ENCODE measurements at regions not wholly inside any gene's neighbourhood (a gene's known extent, or its start where the extent isn't known, plus 50 kb on each side); places are given as distances from the start of the nearest gene placed in this dataset.

DNA sequence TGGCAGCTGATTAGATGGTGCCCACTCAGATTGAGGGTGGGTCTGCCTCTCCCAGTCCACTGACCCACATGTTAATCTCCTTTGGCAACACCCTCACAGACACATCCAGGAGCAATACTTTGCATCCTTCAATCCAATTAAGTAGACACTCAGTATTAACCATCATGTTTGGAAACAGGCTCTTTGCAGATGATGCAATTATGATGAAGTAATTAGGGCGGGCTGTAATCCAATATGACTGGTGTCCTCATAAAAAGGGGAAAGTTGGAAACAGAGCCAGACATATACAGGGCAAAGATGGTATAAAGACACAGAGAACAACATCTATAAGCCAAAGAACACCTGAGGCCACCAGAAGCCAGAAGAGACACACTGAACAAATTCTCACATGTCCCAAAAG is 658.6 kb downstream of the CCSER2 start:
- H3K36me3 ChIP-seq (ENCODE audit: insufficient read depth) = no peaks in the 10 kb centered on the region
- TF ChIP-seq STAT1 (IDR thresholded peaks at IDR 0.05; ENCODE audit: unreplicated experiment) (no peak), EZH2phosphoT487 (IDR thresholded peaks at IDR 0.05; ENCODE audit: unreplicated experiment) (no peak), NANOG (IDR thresholded peaks at IDR 0.05; ENCODE audit: borderline replicate concordance) (no peak), ZNF331 (CRISPR knock-in tag; IDR thresholded peaks at IDR 0.05; ENCODE audit: low read depth) (no peak), EZH2 (IDR thresholded peaks at IDR 0.05; ENCODE audit: low read depth, unreplicated experiment) (no peak), JUNB (IDR thresholded peaks at IDR 0.05; ENCODE audit: unreplicated experiment) (no peak), CREB1 (CRISPR knock-in tag; IDR thresholded peaks at IDR 0.05; ENCODE audit: low read depth) (no peak), POLR2AphosphoS5 (IDR thresholded peaks at IDR 0.05; ENCODE audit: low read depth) (no peak), ZNF114 (CRISPR knock-in tag; IDR thresholded peaks at IDR 0.05) (no peak)
- TF ChIP-seq, protein P1, sequence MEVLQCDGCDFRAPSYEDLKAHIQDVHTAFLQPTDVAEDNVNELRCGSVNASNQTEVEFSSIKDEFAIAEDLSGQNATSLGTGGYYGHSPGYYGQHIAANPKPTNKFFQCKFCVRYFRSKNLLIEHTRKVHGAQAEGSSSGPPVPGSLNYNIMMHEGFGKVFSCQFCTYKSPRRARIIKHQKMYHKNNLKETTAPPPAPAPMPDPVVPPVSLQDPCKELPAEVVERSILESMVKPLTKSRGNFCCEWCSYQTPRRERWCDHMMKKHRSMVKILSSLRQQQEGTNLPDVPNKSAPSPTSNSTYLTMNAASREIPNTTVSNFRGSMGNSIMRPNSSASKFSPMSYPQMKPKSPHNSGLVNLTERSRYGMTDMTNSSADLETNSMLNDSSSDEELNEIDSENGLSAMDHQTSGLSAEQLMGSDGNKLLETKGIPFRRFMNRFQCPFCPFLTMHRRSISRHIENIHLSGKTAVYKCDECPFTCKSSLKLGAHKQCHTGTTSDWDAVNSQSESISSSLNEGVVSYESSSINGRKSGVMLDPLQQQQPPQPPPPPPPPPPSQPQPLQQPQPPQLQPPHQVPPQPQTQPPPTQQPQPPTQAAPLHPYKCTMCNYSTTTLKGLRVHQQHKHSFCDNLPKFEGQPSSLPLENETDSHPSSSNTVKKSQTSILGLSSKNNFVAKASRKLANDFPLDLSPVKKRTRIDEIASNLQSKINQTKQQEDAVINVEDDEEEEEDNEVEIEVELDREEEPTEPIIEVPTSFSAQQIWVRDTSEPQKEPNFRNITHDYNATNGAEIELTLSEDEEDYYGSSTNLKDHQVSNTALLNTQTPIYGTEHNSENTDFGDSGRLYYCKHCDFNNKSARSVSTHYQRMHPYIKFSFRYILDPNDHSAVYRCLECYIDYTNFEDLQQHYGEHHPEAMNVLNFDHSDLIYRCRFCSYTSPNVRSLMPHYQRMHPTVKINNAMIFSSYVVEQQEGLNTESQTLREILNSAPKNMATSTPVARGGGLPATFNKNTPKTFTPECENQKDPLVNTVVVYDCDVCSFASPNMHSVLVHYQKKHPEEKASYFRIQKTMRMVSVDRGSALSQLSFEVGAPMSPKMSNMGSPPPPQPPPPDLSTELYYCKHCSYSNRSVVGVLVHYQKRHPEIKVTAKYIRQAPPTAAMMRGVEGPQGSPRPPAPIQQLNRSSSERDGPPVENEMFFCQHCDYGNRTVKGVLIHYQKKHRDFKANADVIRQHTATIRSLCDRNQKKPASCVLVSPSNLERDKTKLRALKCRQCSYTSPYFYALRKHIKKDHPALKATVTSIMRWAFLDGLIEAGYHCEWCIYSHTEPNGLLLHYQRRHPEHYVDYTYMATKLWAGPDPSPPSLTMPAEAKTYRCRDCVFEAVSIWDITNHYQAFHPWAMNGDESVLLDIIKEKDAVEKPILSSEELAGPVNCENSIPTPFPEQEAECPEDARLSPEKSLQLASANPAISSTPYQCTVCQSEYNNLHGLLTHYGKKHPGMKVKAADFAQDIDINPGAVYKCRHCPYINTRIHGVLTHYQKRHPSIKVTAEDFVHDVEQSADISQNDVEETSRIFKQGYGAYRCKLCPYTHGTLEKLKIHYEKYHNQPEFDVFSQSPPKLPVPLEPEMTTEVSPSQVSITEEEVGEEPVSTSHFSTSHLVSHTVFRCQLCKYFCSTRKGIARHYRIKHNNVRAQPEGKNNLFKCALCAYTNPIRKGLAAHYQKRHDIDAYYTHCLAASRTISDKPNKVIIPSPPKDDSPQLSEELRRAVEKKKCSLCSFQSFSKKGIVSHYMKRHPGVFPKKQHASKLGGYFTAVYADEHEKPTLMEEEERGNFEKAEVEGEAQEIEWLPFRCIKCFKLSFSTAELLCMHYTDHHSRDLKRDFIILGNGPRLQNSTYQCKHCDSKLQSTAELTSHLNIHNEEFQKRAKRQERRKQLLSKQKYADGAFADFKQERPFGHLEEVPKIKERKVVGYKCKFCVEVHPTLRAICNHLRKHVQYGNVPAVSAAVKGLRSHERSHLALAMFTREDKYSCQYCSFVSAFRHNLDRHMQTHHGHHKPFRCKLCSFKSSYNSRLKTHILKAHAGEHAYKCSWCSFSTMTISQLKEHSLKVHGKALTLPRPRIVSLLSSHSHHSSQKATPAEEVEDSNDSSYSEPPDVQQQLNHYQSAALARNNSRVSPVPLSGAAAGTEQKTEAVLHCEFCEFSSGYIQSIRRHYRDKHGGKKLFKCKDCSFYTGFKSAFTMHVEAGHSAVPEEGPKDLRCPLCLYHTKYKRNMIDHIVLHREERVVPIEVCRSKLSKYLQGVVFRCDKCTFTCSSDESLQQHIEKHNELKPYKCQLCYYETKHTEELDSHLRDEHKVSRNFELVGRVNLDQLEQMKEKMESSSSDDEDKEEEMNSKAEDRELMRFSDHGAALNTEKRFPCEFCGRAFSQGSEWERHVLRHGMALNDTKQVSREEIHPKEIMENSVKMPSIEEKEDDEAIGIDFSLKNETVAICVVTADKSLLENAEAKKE (CRISPR knock-in tag; IDR thresholded peaks at IDR 0.05) = no peak
- TF ChIP-seq, protein P2, sequence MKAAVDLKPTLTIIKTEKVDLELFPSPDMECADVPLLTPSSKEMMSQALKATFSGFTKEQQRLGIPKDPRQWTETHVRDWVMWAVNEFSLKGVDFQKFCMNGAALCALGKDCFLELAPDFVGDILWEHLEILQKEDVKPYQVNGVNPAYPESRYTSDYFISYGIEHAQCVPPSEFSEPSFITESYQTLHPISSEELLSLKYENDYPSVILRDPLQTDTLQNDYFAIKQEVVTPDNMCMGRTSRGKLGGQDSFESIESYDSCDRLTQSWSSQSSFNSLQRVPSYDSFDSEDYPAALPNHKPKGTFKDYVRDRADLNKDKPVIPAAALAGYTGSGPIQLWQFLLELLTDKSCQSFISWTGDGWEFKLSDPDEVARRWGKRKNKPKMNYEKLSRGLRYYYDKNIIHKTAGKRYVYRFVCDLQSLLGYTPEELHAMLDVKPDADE (IDR thresholded peaks at IDR 0.05) = no peak
- TF ChIP-seq, protein P3, sequence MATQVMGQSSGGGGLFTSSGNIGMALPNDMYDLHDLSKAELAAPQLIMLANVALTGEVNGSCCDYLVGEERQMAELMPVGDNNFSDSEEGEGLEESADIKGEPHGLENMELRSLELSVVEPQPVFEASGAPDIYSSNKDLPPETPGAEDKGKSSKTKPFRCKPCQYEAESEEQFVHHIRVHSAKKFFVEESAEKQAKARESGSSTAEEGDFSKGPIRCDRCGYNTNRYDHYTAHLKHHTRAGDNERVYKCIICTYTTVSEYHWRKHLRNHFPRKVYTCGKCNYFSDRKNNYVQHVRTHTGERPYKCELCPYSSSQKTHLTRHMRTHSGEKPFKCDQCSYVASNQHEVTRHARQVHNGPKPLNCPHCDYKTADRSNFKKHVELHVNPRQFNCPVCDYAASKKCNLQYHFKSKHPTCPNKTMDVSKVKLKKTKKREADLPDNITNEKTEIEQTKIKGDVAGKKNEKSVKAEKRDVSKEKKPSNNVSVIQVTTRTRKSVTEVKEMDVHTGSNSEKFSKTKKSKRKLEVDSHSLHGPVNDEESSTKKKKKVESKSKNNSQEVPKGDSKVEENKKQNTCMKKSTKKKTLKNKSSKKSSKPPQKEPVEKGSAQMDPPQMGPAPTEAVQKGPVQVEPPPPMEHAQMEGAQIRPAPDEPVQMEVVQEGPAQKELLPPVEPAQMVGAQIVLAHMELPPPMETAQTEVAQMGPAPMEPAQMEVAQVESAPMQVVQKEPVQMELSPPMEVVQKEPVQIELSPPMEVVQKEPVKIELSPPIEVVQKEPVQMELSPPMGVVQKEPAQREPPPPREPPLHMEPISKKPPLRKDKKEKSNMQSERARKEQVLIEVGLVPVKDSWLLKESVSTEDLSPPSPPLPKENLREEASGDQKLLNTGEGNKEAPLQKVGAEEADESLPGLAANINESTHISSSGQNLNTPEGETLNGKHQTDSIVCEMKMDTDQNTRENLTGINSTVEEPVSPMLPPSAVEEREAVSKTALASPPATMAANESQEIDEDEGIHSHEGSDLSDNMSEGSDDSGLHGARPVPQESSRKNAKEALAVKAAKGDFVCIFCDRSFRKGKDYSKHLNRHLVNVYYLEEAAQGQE (IDR thresholded peaks at IDR 0.05; ENCODE audit: unreplicated experiment) = no peak
- TF ChIP-seq, protein P4, sequence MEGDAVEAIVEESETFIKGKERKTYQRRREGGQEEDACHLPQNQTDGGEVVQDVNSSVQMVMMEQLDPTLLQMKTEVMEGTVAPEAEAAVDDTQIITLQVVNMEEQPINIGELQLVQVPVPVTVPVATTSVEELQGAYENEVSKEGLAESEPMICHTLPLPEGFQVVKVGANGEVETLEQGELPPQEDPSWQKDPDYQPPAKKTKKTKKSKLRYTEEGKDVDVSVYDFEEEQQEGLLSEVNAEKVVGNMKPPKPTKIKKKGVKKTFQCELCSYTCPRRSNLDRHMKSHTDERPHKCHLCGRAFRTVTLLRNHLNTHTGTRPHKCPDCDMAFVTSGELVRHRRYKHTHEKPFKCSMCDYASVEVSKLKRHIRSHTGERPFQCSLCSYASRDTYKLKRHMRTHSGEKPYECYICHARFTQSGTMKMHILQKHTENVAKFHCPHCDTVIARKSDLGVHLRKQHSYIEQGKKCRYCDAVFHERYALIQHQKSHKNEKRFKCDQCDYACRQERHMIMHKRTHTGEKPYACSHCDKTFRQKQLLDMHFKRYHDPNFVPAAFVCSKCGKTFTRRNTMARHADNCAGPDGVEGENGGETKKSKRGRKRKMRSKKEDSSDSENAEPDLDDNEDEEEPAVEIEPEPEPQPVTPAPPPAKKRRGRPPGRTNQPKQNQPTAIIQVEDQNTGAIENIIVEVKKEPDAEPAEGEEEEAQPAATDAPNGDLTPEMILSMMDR (conservative IDR thresholded peaks at IDR 0.05; ENCODE audit: low read depth in 2 of 2) = no peak
- Mint-ChIP-seq H3K36me3 (ENCODE audit: low read depth) (no peaks in the 10 kb centered on the region; the same call in 2 of the 3 replicates), H3K4me3 (no peak overlapping the region), H3K27ac (no peak overlapping the region), H3K9me3 (peaks cover 56% of the 10 kb centered on the region), H3K4me1 (no peaks in the 10 kb centered on the region), H3K27me3 (ENCODE audit: insufficient read depth, low read depth, poor library complexity) (no peaks in the 10 kb centered on the region)
- no peak overlapping the region for H3K4me3 ChIP-seq
- H3F3A ChIP-seq (replicated peaks; ENCODE audit: low read depth) = no peaks in the 10 kb centered on the region
- no peaks in the 10 kb centered on the region for H3K9me2 ChIP-seq (ENCODE audit: insufficient read depth)
- H3K79me2 ChIP-seq (replicated peaks; ENCODE audit: insufficient read depth) = no peaks in the 10 kb centered on the region
- no peak overlapping the region for H3K27ac ChIP-seq (ENCODE audit: low read depth)
- no peak overlapping the region for H2AFZ ChIP-seq
- H3K4me2 ChIP-seq = no peak overlapping the region
- DNase-seq (ENCODE audit: low spot score) (no peak), ATAC-seq (no peak)
- no peaks in the 10 kb centered on the region for H3K27me3 ChIP-seq (ENCODE audit: insufficient read depth)
- no peaks in the 10 kb centered on the region for H3K4me1 ChIP-seq (ENCODE audit: insufficient read depth)
- H4K20me1 ChIP-seq (replicated peaks; ENCODE audit: insufficient read depth) = no peaks in the 10 kb centered on the region

All from GM23338 (cell line).